ENCODE measurements at regions not wholly inside any gene's neighbourhood (a gene's known extent, or its start where the extent isn't known, plus 50 kb on each side); places are given as distances from the start of the nearest gene placed in this dataset.

DNA sequence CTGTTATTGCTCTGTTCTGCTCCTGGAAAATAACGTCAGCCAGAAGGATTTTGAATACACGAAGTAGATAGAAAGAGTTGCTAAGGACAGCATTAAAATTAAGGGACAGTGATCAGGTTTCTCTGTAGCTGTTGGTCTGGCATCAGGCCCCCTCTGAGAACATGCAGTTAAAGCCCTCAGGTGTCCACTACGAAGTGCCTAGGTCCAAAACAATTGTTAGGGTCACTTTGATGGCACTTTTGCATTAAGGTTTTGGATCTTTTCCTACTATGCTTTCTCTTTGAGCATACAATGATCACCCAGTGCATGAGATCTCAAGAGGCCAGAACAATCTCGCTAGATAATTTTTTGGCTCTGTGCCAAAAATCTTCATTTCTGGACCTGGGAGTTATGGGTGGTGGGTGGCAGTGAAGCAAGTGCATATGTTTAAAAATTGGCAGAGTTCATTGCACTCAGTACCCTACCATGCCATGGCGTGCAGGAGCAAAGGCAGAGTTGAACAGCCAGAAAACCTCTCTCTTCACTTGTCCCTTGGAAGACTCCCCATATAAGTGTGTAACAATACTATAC is 797.6 kb downstream of the ROBO2 start:
- TF ChIP-seq POLR2A (IDR thresholded peaks at IDR 0.05; ENCODE audit: low read depth, low read length) (no peak), CTCF (IDR thresholded peaks at IDR 0.05; ENCODE audit: extremely low read depth in 1 of 2, insufficient read depth in 1 of 2, low read depth in 1 of 2, low read length in 2 of 2) (no peak)
- TF ChIP-seq, protein P1, sequence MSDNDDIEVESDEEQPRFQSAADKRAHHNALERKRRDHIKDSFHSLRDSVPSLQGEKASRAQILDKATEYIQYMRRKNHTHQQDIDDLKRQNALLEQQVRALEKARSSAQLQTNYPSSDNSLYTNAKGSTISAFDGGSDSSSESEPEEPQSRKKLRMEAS (IDR thresholded peaks at IDR 0.05; ENCODE audit: insufficient read depth, insufficient read length) = no peak

Data from endothelial cell of umbilical vein (primary cell).